ENCODE measurements at regions not wholly inside any gene's neighbourhood (a gene's known extent, or its start where the extent isn't known, plus 50 kb on each side); places are given as distances from the start of the nearest gene placed in this dataset.

GRCh38 chr6:6847591-6847990 lies 259.1 kb downstream of the LY86 start:
- BruUV-seq (replicated peaks): no TSS peak
- Histone ChIP-seq H4K20me1 (replicated peaks; ENCODE audit: control insufficient read depth, extremely low read depth, insufficient read depth, low read length) (no peaks in the 10 kb centered on the region), H3K4me2 (ENCODE audit: insufficient read depth, low read length) (no peak overlapping the region), H3K9ac (replicated peaks; ENCODE audit: extremely low read depth, insufficient read depth, low read length) (no peak overlapping the region), H3K27me3 (ENCODE audit: control insufficient read depth in 2 of 2, insufficient read depth in 2 of 2, low read length in 2 of 2) (peaks cover 0 to 1% of the 10 kb centered on the region in 2 experiments), H3K4me1 (ENCODE audit: control insufficient read depth, extremely low read depth, insufficient read depth, low read length) (no peaks in the 10 kb centered on the region), H2AFZ (ENCODE audit: low read depth, low read length) (no peak overlapping the region), H3K4me3 (replicated peaks in 1 of 3; ENCODE audit: insufficient read depth in 1 of 3, low read depth in 1 of 3, low read length in 3 of 3) (no peak overlapping the region), H3K9me3 (replicated peaks; ENCODE audit: control insufficient read depth, insufficient read depth, low read length) (no peaks in the 10 kb centered on the region), H3K79me2 (ENCODE audit: control insufficient read depth, insufficient read depth, low read length) (no peaks in the 10 kb centered on the region), H3K9me1 (replicated peaks; ENCODE audit: control insufficient read depth, extremely low read depth, insufficient read depth, low read length) (no peaks in the 10 kb centered on the region), H3K27ac (ENCODE audit: insufficient read depth, low read depth, low read length) (no peak overlapping the region), H3K36me3 (ENCODE audit: control insufficient read depth in 2 of 2, extremely low read depth in 1 of 2, insufficient read depth in 2 of 2, low read length in 2 of 2) (no peaks in the 10 kb centered on the region)
- FAIRE-seq (no peak), DNase-seq (ENCODE audit: low read depth, low spot score) (no peak)
- no peak for TF ChIP-seq JUN (IDR thresholded peaks at IDR 0.05; ENCODE audit: borderline replicate concordance, insufficient read depth, insufficient read length, low read depth)
- no peak for TF ChIP-seq POLR2AphosphoS5 (IDR thresholded peaks at IDR 0.05; ENCODE audit: insufficient read depth, low read depth, low read length)
- no peak for TF ChIP-seq CTCF (IDR thresholded peaks at IDR 0.05; ENCODE audit: extremely low read depth in 1 of 2, insufficient read depth in 1 of 2, low read depth in 1 of 2, low read length in 2 of 2)
- TF ChIP-seq FOS (IDR thresholded peaks at IDR 0.05; ENCODE audit: borderline replicate concordance, insufficient read depth, low read length): no peak
- TF ChIP-seq GATA2 (IDR thresholded peaks at IDR 0.05; ENCODE audit: insufficient read depth, insufficient read length, low read depth, low read length): no peak
- TF ChIP-seq EZH2 (IDR thresholded peaks at IDR 0.05; ENCODE audit: borderline replicate concordance, low read depth, low read length, severe bottlenecking): no peak
- TF ChIP-seq MYC (IDR thresholded peaks at IDR 0.05; ENCODE audit: low read depth, low read length): no peak
- TF ChIP-seq, protein P1, sequence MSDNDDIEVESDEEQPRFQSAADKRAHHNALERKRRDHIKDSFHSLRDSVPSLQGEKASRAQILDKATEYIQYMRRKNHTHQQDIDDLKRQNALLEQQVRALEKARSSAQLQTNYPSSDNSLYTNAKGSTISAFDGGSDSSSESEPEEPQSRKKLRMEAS (IDR thresholded peaks at IDR 0.05; ENCODE audit: insufficient read depth, insufficient read length): no peak
- no peak for TF ChIP-seq POLR2A (IDR thresholded peaks at IDR 0.05; ENCODE audit: low read depth, low read length)
- dilution Hi-C loops (cut with MboI; ENCODE audit: extremely low pct_ligation_motif_present, low sequenced_read_pairs) (no loop called here), intact Hi-C loops (cut with micrococcal nuclease) (no loop called here)
- ChIA-PET POLR2A (no interaction called here), CTCF (no interaction called here)
